HG03575 (cell line): ENCODE measurements at regions not wholly inside any gene's neighbourhood (a gene's known extent, or its start where the extent isn't known, plus 50 kb on each side); places are given as distances from the start of the nearest gene placed in this dataset.
"Not testable (repeated sequence)": the region's sequence is repeated elsewhere in the genome, so short reads cannot be mapped to it uniquely, and the experiment has no call there.

Experiments
- ATAC-seq: cut with Tn5 transposase; IDR thresholded peaks from one replicate; pipeline ENCODE4 v1.9.1; 2021; ENCODE audit not compliant: unreplicated experiment, insufficient number of reproducible peaks, low FRiP score; ENCODE audit errors: extremely low read depth

- ATAC-seq, result no peak
Measured at GRCh38 chr5:154570572-154571324, 92.7 kb upstream of the HAND1 start.

GRCh38 chr5:154568589-154568988 is 90.6 kb upstream of the HAND1 start:
- no peak for ATAC-seq

GRCh38 chr5:154567155-154567554 is 89.1 kb upstream of the HAND1 start:
- no peak for ATAC-seq

GRCh38 chr5:154566146-154566680 is 88.2 kb upstream of the HAND1 start:
- no peak for ATAC-seq

- ATAC-seq, result no peak
Measured at GRCh38 chr5:154565123-154565522, 87.1 kb upstream of the HAND1 start.

GRCh38 chr5:154562244-154562880 is 84.3 kb upstream of the HAND1 start:
- no peak for ATAC-seq

- ATAC-seq, result no peak
Measured at GRCh38 chr5:154559398-154560276, 81.6 kb upstream of the HAND1 start.

GRCh38 chr5:154557548-154557947 is 79.5 kb upstream of the HAND1 start:
- no peak for ATAC-seq

GRCh38 chr5:154547551-154547950 is 69.5 kb upstream of the HAND1 start:
- ATAC-seq, result no peak

GRCh38 chr5:154546719-154547118 is 68.7 kb upstream of the HAND1 start:
- ATAC-seq, result no peak

- no peak for ATAC-seq
Measured at GRCh38 chr5:154544646-154545045, 66.6 kb upstream of the HAND1 start.

GRCh38 chr5:154543380-154543779 is 65.4 kb upstream of the HAND1 start:
- no peak for ATAC-seq

GRCh38 chr5:154542581-154542980 is 64.6 kb upstream of the HAND1 start:
- ATAC-seq, result no peak

- no peak for ATAC-seq
Measured at GRCh38 chr5:154542000-154542399, 64.0 kb upstream of the HAND1 start.

- ATAC-seq, result no peak
Measured at GRCh38 chr5:154541553-154541952, 63.5 kb upstream of the HAND1 start.

GRCh38 chr5:154540600-154540999 is 62.6 kb upstream of the HAND1 start:
- no peak for ATAC-seq

GRCh38 chr5:154538492-154538891 is 60.5 kb upstream of the HAND1 start:
- no peak for ATAC-seq

GRCh38 chr5:154536439-154536838 is 58.4 kb upstream of the HAND1 start:
- not testable (repeated sequence) for ATAC-seq

- ATAC-seq, result no peak
Measured at GRCh38 chr5:154535535-154535934, 57.5 kb upstream of the HAND1 start.
